HEK293 (cell line): ENCODE measurements at regions not wholly inside any gene's neighbourhood (a gene's known extent, or its start where the extent isn't known, plus 50 kb on each side); places are given as distances from the start of the nearest gene placed in this dataset.

Experiments
- CTCF ChIA-PET: fragments of 350-600 bp; formaldehyde crosslinking; extraction: SDS; loops from one replicate; lab custom pipeline; 2021; ENCODE audit warnings: antibody characterized with exemption; lab: Yijun Ruan, JAX
- POLR2A ChIA-PET: fragments of 300-600 bp; formaldehyde crosslinking; extraction: SDS; loops from one replicate; lab custom pipeline; 2020; ENCODE audit warnings: antibody characterized with exemption, inconsistent platforms; lab: Yijun Ruan, JAX
- H3K27ac ChIP-seq: fragments of 200-500 bp; sonication (Bioruptor generic); 2 replicates; pipeline ENCODE4 v1.5.1; 2014; ENCODE audit warnings: low read depth, low read length, control low read depth, inconsistent platforms; ENCODE audit errors: extremely low read depth
- H3K36me3 ChIP-seq, 2 experiments: fragments of 200-500 bp in 1 of 2; sonication (Bioruptor generic) in 1 of 2; 1 replicate in 1 of 2; 2 replicates in 1 of 2; pipeline ENCODE4 v1.5.1; 2014 to 2017; ENCODE audit warnings: inconsistent platforms in 2 of 2, low read length in 2 of 2; ENCODE audit not compliant: control insufficient read depth in 2 of 2, insufficient read depth in 1 of 2
- H3K4me1 ChIP-seq: fragments of 200-500 bp; sonication (Bioruptor generic); 2 replicates; pipeline ENCODE4 v1.5.1; 2014; ENCODE audit warnings: mild to moderate bottlenecking, low read length, inconsistent platforms; ENCODE audit not compliant: control insufficient read depth, insufficient read depth
- H3K4me3 ChIP-seq: 2 replicates; pipeline ENCODE4 v1.5.1; 2011; ENCODE audit warnings: low read depth, mild to moderate bottlenecking, control low read depth, low read length, moderate library complexity
- H3K9me3 ChIP-seq: fragments of 200-500 bp; sonication (Bioruptor generic); 2 replicates; pipeline ENCODE4 v1.5.1; 2014; ENCODE audit warnings: low read depth, low read length, inconsistent platforms; ENCODE audit not compliant: control insufficient read depth, insufficient read depth
- GLIS1 ChIP-seq: fragments of 450-650 bp; formaldehyde crosslinking; IDR thresholded peaks from 2 replicates; pipeline ENCODE4 v1.5.1; 2016; ENCODE audit warnings: missing biosample characterization, missing genetic modification characterization
- KLF8 ChIP-seq: fragments of 450-650 bp; formaldehyde crosslinking; IDR thresholded peaks from 2 replicates; pipeline ENCODE4 v1.5.1; 2016; ENCODE audit warnings: missing biosample characterization, missing genetic modification characterization
- KLF9 ChIP-seq: fragments of 450-650 bp; formaldehyde crosslinking; IDR thresholded peaks from 2 replicates; pipeline ENCODE4 v1.5.1; 2016; ENCODE audit warnings: missing biosample characterization, missing genetic modification characterization, low read depth
- MYNN ChIP-seq: fragments of 450-650 bp; formaldehyde crosslinking; IDR thresholded peaks from 2 replicates; pipeline ENCODE4 v1.5.1; 2016; ENCODE audit warnings: missing biosample characterization, missing genetic modification characterization, borderline replicate concordance
- MZF1 ChIP-seq: fragments of 450-650 bp; formaldehyde crosslinking; IDR thresholded peaks from 2 replicates; pipeline ENCODE4 v1.5.1; 2017; ENCODE audit warnings: missing biosample characterization, missing genetic modification characterization, borderline replicate concordance
- YY2 ChIP-seq: fragments of 450-650 bp; formaldehyde crosslinking; IDR thresholded peaks from 2 replicates; pipeline ENCODE4 v1.5.1; 2016; ENCODE audit warnings: missing biosample characterization, missing genetic modification characterization
- ZBTB21 ChIP-seq: fragments of 450-650 bp; formaldehyde crosslinking; IDR thresholded peaks from 2 replicates; pipeline ENCODE4 v1.5.1; 2017; ENCODE audit warnings: missing biosample characterization, missing genetic modification characterization
- ZBTB44 ChIP-seq: fragments of 450-650 bp; IDR thresholded peaks from 2 replicates; pipeline ENCODE4 v1.5.1; 2018; ENCODE audit warnings: missing biosample characterization, mild to moderate bottlenecking, missing genetic modification characterization
- ZBTB7A ChIP-seq: fragments of 450-650 bp; formaldehyde crosslinking; IDR thresholded peaks from 2 replicates; pipeline ENCODE4 v1.5.1; 2016; ENCODE audit warnings: low read depth, missing biosample characterization, missing genetic modification characterization
- ZBTB8A ChIP-seq: fragments of 450-650 bp; formaldehyde crosslinking; IDR thresholded peaks from 2 replicates; pipeline ENCODE4 v1.5.1; 2016; ENCODE audit warnings: missing biosample characterization, missing genetic modification characterization
- ZIC2 ChIP-seq: fragments of 450-650 bp; formaldehyde crosslinking; IDR thresholded peaks from 2 replicates; pipeline ENCODE4 v1.5.1; 2016; ENCODE audit warnings: missing biosample characterization, missing genetic modification characterization
- ZNF350 ChIP-seq: fragments of 450-650 bp; formaldehyde crosslinking; IDR thresholded peaks from 2 replicates; pipeline ENCODE4 v1.5.0; 2017; ENCODE audit warnings: missing biosample characterization, mild to moderate bottlenecking, missing genetic modification characterization
- ZNF391 ChIP-seq: fragments of 450-650 bp; formaldehyde crosslinking; IDR thresholded peaks from 2 replicates; pipeline ENCODE4 v1.5.1; 2016; ENCODE audit warnings: low read depth, missing biosample characterization, missing genetic modification characterization, borderline replicate concordance
- ZNF433 ChIP-seq: fragments of 450-650 bp; formaldehyde crosslinking; IDR thresholded peaks from 2 replicates; pipeline ENCODE4 v1.5.1; 2016; ENCODE audit warnings: missing biosample characterization, missing genetic modification characterization, low read depth
- ZNF501 ChIP-seq: fragments of 450-650 bp; formaldehyde crosslinking; IDR thresholded peaks from 2 replicates; pipeline ENCODE4 v1.5.1; 2016; ENCODE audit warnings: missing biosample characterization, missing genetic modification characterization
- ZNF600 ChIP-seq: fragments of 450-650 bp; formaldehyde crosslinking; IDR thresholded peaks from 2 replicates; pipeline ENCODE4 v1.5.1; 2016; ENCODE audit warnings: missing biosample characterization, missing genetic modification characterization
- ZNF610 ChIP-seq: fragments of 450-650 bp; formaldehyde crosslinking; IDR thresholded peaks from 2 replicates; pipeline ENCODE4 v1.5.1; 2016; ENCODE audit warnings: missing biosample characterization, missing genetic modification characterization, borderline replicate concordance
- ZNF621 ChIP-seq: fragments of 450-650 bp; formaldehyde crosslinking; IDR thresholded peaks from 2 replicates; pipeline ENCODE4 v1.5.1; 2017; ENCODE audit warnings: missing biosample characterization, missing genetic modification characterization
- ZNF623 ChIP-seq: fragments of 450-650 bp; formaldehyde crosslinking; IDR thresholded peaks from 2 replicates; pipeline ENCODE4 v1.5.1; 2016; ENCODE audit warnings: missing biosample characterization, missing genetic modification characterization
- ZNF626 ChIP-seq: fragments of 450-650 bp; sonication (Bioruptor Pico); formaldehyde crosslinking; IDR thresholded peaks from 2 replicates; pipeline ENCODE4 v1.5.1; 2018; ENCODE audit warnings: missing biosample characterization, missing genetic modification characterization, inconsistent platforms
- ZNF629 ChIP-seq: fragments of 450-650 bp; formaldehyde crosslinking; IDR thresholded peaks from 2 replicates; pipeline ENCODE4 v1.5.1; 2017; ENCODE audit warnings: missing biosample characterization, missing genetic modification characterization
- ZNF654 ChIP-seq: fragments of 450-650 bp; formaldehyde crosslinking; IDR thresholded peaks from 2 replicates; pipeline ENCODE4 v1.5.1; 2016; ENCODE audit warnings: low read depth, missing biosample characterization, missing genetic modification characterization
- ZNF777 ChIP-seq: fragments of 450-650 bp; formaldehyde crosslinking; IDR thresholded peaks from 2 replicates; pipeline ENCODE4 v1.5.1; 2017; ENCODE audit warnings: missing biosample characterization, missing genetic modification characterization, borderline replicate concordance
- ZNF837 ChIP-seq: fragments of 450-650 bp; formaldehyde crosslinking; IDR thresholded peaks from 2 replicates; pipeline ENCODE4 v1.5.1; 2016; ENCODE audit warnings: missing biosample characterization, missing genetic modification characterization
- ZSCAN16 ChIP-seq: fragments of 450-650 bp; formaldehyde crosslinking; IDR thresholded peaks from 2 replicates; pipeline ENCODE4 v1.5.1; 2016; ENCODE audit warnings: missing biosample characterization, missing genetic modification characterization
- ZSCAN4 ChIP-seq: fragments of 450-650 bp; formaldehyde crosslinking; IDR thresholded peaks from 2 replicates; pipeline ENCODE4 v1.5.1; 2017; ENCODE audit warnings: missing biosample characterization, missing genetic modification characterization

GRCh38 chr17:79255456-79255855 is 180.8 kb downstream of the ENGASE start:
- POLR2A ChIA-PET: no interaction called here
- 0 out of 2 replicates have a peak, but pooled peaks cover 2% of the 10 kb centered on the region for H3K4me1 ChIP-seq
- no peak overlapping the region for H3K27ac ChIP-seq
- H3K36me3 ChIP-seq: no peaks in the 10 kb centered on the region
- no peaks in the 10 kb centered on the region for H3K9me3 ChIP-seq
- TF ChIP-seq MYNN: no peak
- TF ChIP-seq ZNF623 (tag by site-specific recombination): no peak
- TF ChIP-seq ZNF837 (tag by site-specific recombination): no peak
- TF ChIP-seq ZNF777 (tag by site-specific recombination): no peak
- no peak for TF ChIP-seq ZSCAN16
- TF ChIP-seq MZF1 (tag by site-specific recombination): no peak
- peak; percentile 24; the same call in 1 of the 2 replicates for TF ChIP-seq GLIS1 (tag by site-specific recombination)
- TF ChIP-seq ZBTB21: no peak
- TF ChIP-seq, all 188 proteins: peak for 1
- CTCF ChIA-PET: no interaction called here
- H3K4me3 ChIP-seq: no peak overlapping the region

- Histone ChIP-seq H3K4me1 (0 out of 2 replicates have a peak, but pooled peaks cover 2% of the 10 kb centered on the region), H3K36me3 (no peaks in the 10 kb centered on the region), H3K4me3 (no peak overlapping the region), H3K9me3 (no peaks in the 10 kb centered on the region), H3K27ac (no peak overlapping the region)
- ChIA-PET POLR2A (no interaction called here), CTCF (no interaction called here)
- TF ChIP-seq KLF9 (tag by site-specific recombination): 0 out of 2 replicates have a peak, but pooled peaks have one; percentile 51
- TF ChIP-seq ZSCAN4 (tag by site-specific recombination): peak; percentile 66; the same call in 1 of the 2 replicates
- TF ChIP-seq ZBTB44 (tag by site-specific recombination): no peak
Observed at GRCh38 chr17:79255046-79255445, 180.4 kb downstream of the ENGASE start.

- ChIA-PET POLR2A (no interaction called here), CTCF (interaction anchor here (0.6 kb wide), 1 partner anchor 182 kb away, joined by 4 read pairs; no protein-coding TSS in a partner anchor)
- TF ChIP-seq ZBTB8A (no peak), ZNF433 (tag by site-specific recombination) (no peak), ZNF600 (tag by site-specific recombination) (no peak), ZNF654 (tag by site-specific recombination) (no peak), ZBTB7A (no peak), KLF8 (tag by site-specific recombination) (no peak), ZNF621 (tag by site-specific recombination) (no peak), YY2 (tag by site-specific recombination) (no peak), ZNF501 (tag by site-specific recombination) (no peak), ZNF350 (tag by site-specific recombination) (no peak), ZNF626 (no peak), ZNF629 (tag by site-specific recombination) (no peak), ZIC2 (tag by site-specific recombination) (no peak), ZNF610 (tag by site-specific recombination) (no peak), ZNF391 (tag by site-specific recombination) (no peak)
- Histone ChIP-seq H3K4me1 (0 out of 2 replicates have a peak, but pooled peaks cover 2% of the 10 kb centered on the region), H3K4me3 (no peak overlapping the region), H3K27ac (no peak overlapping the region), H3K9me3 (no peaks in the 10 kb centered on the region), H3K36me3 (no peaks in the 10 kb centered on the region)
Observed at GRCh38 chr17:79252886-79253285, 178.3 kb downstream of the ENGASE start.
